ENCODE measurements at regions not wholly inside any gene's neighbourhood (a gene's known extent, or its start where the extent isn't known, plus 50 kb on each side); places are given as distances from the start of the nearest gene placed in this dataset.

DNA sequence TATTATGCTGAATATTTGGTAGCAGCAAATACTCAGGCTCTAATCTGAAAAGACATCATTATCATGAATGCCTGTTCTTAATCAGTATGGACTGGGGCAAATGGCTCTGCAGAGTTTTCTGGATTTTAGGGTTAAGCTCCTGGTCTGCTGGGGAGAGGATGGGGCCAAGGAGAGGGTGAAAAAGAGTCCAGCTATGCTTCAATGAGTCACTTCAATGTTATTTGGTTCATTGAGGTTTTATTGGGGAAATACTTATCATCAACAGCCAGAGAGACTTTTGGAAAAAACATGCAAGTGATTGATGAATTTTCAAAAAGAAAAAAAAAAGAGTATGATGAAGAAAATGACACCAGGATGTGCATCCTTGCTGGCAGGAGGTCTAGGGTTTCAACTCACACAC is 278.3 kb downstream of the UQCRFS1 start:
- peak; percentile 55 for DNase-seq (ENCODE audit: low read depth)

DNA sequence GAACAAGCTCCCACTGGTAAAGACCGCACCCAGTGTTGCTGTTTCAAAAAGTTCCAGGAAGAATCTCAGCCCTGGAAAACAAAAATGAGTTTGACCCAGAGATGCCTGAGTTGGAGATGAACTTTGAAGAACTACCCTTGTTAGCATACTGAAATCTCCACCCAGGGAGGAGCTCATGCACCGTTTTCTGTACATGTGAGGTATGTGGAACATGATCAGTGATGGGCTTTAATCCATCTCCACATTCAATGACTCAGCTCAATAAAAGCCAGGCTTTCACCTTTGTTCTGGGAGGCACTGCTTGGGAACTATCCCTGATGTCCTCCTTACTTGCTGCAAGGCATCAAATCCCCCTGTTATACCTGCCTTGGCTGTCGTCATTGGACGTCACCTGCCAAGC is 279.9 kb downstream of the UQCRFS1 start:
- no peak for DNase-seq (ENCODE audit: low read depth)

DNA sequence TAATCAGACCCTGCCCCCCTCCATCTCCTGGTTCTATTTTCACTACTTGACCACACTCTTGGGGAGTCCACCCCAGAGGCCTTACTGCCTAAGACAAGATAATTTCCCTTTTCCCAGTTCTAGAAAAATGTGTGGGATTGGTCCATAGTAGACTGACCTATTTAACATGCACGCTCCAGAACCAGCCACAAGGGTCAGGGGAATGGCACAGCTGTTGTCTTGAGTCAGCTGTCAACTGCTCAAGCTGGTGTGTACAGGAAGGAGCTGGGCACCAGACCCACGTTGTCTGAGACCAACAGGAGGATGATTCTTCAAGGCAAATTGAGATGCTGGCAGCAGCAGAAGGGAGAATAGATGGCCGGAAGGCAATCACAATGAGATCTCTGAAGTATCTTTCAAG is 280.5 kb downstream of the UQCRFS1 start:
- no peak for DNase-seq (ENCODE audit: low read depth)

DNA sequence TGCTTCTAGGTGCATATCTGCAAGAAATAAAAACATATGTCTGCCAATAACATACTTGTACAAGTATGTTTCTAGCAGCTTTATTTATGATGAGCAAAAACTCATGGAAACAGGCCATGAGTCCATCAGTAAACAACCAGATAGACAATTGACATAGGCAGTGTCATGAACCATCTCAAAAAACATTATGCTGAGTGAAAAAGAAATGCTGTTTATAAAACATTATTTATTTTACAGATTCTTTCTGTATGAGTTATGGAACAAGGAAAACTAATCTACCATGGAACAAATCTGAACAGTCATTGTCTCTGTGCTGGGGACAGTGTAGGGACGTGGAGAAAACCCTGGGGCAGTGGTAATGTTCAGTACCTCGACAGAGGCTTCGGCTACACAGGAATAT is 283.9 kb downstream of the UQCRFS1 start:
- DNase-seq (ENCODE audit: low read depth) = peak; percentile 34

DNA sequence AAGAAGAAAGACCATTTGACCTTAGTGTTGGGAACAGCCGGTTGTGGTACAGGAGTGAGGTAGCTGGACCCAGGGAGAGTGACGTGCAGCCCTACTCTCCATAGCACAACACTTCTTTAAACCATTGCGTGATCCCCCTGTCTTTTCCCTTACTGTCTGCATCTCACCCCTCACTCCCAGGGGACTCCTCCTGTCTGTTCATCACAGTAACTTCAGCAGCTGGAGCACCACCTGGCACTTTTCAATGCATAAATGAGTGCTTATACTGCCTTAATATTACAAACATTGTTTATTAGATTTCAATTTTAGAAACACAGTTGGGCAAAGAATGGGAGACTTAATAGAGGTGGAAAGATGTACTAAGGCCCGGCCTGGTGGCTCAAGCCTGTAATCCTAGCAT is 285.5 kb downstream of the UQCRFS1 start:
- DNase-seq (ENCODE audit: low read depth) = no peak

DNA sequence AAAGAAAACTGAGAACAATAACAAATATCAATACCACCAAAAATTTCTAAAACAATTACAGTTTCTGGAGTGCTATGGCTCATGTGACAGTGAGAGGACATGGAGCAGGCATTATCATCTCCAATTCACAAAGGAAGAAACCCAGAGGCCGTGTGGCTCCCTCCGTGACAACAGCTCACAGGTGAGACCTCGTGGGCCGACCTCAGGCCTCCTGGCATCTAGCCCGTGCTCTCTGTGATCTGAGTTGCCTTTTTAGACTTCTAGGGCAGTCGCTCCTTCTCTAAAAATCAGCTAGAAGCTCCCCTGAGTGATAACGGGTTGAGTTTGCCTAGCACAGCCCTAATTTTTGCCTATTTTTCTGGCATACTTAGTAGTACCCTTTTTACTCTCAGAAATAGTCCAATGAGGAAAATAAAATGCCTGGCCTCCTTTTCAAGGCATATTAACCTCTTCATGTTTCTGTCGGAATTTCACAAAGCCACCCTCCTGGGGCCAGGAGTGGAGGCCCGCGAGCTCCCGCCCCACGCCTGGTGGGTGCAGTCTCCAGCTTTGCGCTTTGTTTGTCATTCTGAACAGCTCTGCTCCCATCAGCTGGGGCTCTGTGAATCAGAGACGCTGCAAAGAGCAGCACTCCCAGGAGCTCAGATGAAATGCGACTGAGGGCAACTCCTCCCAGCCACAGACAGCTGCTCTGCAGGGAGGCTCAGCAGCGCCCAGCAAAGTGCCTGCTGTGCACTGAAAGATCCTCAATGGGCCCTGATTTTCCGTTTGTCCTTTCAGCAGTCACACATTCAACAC is 292.5 kb downstream of the UQCRFS1 start:
- DNase-seq (ENCODE audit: low read depth) = no peak

DNA sequence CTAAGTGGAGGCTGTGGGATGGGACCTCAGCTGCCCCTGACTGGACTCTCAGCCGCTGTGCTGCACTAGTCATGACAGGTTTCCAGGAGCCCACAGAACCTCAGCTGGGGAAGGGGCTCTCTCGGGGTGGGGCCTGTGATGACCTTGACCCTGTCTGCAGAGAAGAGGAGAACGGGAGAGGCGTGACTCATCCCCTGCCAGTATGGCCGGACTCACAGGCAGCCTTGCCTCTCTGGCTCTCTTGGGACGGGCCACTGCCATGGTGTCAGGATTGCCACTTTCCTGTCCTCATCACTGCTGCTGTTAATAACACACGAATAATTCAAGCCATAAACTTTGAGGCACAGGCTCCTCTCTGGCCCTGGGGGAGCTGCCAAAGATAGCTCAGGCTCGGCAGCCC is 295.3 kb downstream of the UQCRFS1 start:
- DNase-seq (ENCODE audit: low read depth) = no peak

DNA sequence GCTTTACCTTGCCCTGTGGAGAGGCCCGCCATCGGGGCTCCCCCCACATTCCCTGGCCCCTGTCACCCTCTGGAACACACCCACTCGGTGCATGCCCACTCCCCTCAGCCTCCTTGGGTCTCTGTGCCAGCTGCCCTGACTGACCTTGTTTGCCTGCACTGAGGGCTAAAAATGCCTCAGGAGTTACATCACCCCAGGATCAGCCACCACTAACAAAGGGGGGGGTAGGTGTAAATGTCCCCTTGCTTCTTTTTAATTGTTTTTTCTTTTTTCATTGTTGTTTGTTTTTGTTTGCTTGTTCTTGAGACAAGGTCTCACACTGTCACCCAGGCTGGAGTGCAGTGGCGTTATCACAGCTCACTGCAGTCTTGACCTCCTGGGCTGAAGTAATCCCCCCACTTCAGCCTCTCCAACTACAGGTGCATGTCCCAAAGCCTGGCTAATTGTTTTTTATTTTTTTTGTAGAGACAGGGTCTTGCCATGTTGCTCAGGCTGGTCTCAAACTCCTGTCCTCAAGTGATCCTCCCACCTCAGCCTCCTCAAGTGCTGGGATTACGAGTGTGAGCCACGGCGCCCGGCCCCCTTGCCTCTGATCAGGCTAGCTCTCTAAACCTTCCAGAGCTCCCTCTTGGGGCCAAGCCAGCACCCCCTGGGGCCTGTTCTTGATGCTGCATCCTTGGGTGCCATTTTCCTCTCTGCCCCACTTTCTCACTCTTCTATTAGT is 297.1 kb downstream of the UQCRFS1 start:
- no peak for DNase-seq (ENCODE audit: low read depth)

DNA sequence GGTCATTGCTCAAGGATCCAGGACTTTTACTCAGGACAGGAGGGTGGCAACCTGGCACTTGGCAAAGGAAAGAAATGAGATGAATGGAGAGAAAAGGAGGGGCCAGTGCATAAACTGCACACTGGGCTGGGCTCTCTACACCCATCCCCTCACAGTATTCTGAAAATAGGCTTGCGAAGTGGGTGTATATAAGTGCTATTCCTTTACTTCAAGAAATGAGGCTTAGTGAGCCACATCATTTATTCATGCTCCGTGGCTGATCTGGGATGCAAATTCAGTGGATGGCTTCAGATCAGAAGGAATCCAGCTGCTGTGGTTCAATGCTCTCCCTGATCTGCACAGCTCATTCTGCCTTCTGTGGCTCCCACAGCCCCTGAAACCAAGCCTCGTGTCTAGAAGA is 297.7 kb downstream of the UQCRFS1 start:
- DNase-seq (ENCODE audit: low read depth) = no peak

DNA sequence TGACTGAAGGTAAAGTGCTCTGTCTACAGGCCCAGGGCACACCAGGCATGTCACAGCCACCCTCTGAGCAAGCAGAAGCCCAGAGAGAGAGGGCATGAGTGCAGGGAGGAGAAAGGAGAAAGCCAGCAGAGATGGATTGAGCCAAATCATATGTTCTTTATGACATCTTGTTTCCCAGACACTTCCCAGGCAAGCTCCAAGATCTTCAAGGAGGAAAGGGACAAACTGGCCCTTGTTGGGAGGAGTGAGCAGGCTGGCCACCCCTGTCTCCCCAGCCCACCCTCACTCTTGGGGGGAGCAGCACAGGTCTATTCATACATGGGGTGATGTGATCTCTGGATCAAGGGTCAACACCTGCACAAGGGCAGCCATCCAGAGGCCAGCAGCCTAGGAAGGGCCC is 298.8 kb downstream of the UQCRFS1 start:
- DNase-seq (ENCODE audit: low read depth) = no peak

DNA sequence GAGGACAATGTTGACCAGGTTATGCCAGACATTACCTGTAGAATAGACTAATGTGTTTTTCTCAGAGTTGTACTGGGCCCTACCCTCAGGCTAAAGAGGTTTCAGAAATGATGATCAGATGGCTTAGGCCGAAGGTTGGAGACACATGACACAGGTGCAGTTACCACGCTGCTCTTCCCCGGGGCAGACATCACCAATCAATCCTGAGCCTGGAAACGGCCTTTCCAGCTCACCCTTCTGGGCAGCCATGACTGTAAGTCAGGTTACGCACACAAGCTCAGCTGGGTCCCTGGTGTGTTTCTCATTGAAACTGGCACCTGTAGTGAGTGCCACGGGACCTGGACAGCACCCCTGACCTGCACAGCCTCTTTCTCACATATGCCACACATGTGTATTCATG is 299.3 kb downstream of the UQCRFS1 start:
- no peak for DNase-seq (ENCODE audit: low read depth)

DNA sequence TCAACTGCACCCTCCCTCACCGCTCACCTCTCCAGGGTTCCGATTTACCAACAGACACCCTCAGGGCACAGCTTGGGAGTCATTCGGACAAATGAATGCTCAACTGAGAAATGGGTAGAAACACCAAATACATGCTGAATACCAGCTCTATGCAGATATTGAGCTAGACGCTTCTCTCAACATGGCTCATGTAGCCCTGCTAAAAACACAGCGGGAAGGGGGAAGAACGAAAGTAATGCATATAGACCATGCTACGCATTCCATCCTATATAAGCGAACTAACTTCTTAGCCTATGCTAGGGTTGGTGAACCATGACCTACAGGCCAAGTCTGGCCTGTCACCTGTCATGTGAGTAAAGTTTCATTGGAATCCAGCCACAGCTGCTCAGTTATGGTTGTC is 304.0 kb downstream of the UQCRFS1 start:
- no peak for DNase-seq (ENCODE audit: low read depth)

DNA sequence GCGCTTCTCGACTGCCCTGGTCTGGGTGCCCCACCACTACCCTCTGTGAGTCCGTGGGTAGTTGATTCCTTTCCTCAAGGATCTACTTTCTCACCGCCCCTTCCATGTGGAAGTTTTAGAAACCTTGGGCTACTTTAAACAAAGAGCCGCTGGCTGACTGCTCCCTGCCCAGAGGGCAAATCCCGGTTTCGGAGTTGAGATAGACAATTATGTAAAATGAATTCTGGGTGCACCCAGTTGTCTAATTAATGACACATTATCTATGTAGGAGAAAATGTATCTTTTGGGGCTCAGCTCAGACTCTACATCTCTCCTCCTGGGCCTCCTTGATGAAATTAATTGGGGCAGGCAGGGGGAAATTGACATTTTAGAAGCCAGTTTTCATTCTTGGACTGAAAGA is 305.4 kb downstream of the UQCRFS1 start:
- no peak for DNase-seq (ENCODE audit: low read depth)

DNA sequence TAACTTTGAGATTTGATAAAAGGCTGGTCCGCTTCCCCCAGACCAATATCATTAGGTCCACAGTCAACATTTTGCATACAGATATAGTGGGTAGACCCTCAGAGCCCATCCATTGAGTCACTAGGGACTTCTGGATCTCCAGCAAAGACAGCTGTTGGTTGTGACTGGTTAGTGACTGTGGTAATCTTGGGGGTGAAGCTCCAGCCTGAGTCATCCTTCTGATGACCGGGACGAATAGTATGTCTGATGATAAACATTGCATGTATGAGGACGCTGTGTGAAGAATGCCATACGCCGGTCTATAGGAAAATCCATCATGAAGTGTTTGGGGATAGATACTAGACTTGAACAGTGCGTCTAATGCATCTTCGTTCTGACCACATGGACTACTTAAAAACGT is 307.0 kb downstream of the UQCRFS1 start:
- peak; percentile 81 for DNase-seq (ENCODE audit: low read depth)

DNA sequence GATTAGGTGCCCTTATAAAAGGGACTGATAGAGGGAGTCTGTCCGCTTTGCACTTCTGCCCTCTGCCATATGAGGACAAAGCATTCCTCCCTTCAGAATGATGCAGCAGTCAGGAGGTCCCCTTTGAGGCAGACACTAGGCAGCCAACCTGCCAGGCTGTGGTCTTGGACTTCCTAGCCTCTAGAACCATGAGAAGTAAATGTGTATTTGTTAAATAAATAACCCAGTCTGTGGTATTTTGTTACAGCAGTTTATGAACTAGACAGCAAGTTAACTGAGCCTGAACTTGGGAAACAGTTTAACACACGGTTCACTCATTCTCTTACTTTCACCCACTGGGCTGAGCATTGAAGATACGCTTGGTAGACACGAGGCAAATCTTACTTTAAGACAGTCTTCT is 313.2 kb downstream of the UQCRFS1 start:
- DNase-seq (ENCODE audit: low read depth) = no peak

DNA sequence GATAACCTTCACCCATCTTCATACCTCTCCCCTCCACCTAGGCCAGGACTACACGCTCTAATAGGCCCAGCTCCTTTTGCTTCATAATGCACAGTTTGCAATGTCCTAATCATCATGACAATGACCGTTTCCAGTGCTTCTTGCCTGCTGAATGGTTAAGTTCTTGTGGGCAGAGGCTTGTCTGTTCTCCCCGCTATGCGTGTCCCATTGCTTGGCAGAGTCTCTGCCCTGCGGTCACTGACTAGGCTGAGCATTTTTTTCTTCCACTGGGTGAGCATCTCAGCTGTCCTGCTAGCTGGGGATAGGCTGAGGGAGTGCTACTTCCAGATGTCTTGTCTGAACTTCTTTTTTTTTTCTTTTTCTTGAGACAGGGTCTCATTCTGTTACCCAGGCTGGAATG is 314.7 kb downstream of the UQCRFS1 start:
- no peak for DNase-seq (ENCODE audit: low read depth)

DNA sequence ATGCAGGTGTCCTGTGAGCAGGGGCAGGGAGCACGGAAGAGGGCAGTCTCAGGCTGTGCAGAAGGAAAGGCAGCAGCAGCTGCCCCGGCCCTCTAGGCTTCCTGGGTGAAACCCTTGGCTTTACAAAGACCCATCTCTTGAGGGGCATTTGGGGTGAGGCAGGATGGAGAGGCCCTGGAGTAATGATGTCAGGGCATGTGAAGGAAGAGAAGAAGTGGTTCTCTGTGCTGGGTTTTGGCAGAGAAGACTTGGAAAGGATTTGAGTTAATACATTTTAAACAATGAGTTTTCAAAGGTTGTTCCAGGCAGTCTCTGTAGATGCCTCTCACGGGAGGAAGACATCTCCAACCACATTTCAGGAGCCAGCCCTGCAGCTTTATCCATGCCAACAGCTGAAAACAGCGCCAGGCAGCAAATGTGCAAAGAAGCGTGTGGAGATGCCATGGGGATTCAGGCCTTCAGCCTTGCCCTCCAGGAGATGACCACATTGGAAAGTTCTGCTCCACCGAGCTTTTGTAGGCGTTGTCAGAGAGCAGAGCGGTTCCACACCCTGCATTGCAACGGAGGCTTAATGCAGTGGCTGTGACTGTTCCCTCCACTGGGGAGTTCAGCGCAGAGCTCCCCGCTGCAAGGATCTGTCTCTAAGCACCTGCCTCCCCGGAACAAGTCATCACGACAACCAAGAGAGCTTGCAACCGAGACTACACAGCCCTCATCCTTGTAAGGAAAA is 322.8 kb downstream of the UQCRFS1 start:
- no peak for DNase-seq (ENCODE audit: low read depth)

DNA sequence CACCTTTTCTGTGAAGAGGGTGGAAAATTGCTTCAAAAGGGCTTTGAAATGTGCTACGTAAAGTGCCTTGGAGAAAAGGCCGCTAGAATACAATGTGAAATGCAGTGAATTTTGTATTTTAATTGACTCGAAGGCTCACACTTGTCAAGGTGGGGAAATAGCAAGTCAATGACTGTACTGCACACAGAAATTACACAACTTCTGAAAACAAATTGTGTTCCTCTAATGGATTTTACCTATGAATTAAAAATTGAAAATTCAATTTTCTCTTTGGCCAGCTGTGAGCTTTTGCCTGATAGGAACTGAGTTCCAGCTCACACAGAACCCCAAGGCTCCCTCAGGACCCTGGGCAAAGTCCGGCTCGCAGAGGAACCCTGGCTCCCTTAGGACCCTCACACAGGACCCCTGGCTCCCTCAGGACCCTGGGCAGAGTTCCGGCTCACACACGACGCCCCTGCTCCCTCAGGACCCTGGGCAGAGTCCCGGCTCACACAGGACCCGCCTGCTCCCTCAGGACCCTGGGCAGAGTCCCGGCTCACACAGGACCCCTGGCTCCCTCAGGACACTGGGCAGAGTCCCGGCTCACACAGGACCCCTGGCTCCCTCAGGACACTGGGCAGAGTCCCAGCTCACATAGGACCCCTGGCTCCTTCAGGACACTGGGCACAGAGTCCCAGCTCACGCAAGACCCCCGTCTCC is 324.9 kb downstream of the UQCRFS1 start:
- no peak for DNase-seq (ENCODE audit: low read depth)

DNA sequence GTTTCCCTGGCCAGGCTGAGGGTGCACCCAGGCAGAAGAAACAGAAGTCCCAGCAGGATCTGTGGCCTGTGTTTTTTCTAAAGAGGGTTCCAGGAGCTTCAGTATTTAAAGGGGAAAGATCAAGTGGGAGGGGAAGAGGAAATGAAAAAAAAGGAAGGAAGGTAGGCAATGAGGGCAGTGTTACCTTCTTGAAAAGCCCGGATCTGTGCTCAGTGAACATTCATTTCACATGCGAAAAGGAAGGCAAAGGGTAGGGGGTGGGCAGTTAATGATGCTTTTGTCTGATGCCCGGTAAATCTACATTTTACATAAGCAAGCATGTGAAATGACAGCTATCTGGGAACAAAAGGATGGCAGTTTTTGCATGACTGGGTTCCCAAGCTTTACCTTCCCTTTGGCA is 326.2 kb downstream of the UQCRFS1 start:
- DNase-seq (ENCODE audit: low read depth) = no peak

DNA sequence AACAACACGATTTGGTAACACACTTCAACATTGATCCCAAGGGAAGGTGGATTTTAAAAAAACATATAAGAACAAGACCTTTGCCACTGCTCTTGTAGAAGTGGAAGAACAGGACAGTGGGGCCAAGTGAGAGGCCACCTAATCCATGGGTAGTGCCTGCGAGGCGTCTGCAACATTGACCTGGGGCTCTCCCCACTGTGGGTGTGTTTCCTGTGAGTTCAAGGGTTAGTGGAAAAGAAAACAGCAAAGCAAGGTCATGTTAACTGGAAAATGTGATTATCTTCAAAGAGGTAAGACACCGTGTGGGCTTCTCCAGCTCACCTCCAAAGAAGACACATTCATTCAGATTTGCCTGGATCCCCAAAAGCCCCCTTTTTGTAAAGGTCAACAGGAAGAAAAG is 327.0 kb downstream of the UQCRFS1 start:
- DNase-seq (ENCODE audit: low read depth) = no peak

DNA sequence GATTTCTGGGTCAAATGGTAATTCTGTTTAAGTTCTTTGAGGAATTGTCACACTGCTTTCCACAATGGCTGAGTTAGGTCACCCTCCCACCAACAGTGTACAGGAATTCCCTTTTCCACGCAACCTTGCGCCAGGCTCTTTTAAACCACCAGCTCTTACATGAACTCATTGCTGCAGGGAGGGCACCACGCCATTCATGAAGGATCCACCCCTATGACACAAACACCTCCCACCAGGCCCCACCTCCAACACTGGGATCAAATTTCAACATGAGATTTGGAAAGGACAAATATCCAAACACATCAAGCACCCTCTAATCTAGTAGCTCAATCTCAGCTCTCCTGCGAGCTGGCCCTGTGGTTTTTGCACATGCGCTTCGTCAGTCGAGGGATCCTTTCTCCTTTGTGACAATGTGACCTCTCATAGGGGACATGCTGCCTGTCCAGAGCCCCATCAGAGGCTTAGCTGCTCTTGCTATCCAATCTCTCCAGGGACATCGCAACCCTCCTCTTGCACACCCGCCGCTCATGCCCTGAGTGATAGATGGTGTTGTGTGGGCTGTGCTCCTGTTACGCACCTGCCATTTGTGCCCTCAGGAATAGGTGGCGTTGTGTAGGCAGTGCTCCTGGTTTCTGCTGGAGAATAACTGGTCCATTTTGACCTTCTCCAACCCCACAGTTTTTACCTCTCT is 328.0 kb downstream of the UQCRFS1 start:
- no peak for DNase-seq (ENCODE audit: low read depth)

DNA sequence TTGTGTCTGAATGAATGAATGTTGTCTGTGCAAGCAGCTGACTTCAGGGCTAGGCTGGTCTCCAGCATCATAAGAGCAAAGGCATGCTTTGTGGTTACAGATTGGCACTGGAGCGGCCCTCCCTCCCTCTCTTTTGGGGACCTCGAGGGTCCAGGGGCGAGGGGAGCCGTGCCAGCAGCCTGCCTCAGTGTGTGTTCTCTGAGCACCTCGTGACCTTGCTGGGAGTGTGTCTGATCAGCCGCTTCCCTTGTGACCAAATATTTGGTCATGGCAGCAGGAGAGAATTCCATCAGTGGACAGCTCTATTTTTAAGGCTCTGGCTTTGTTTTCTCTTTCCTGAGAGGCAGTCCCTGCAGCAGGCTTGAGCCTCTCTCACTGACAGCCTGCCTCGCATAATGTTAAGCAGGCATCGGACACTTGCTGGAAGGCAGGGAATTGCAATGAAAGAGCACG is 329.7 kb downstream of the UQCRFS1 start:
- DNase-seq (ENCODE audit: low read depth) = no peak

All from ELR (cell line).